ENCODE measurements at regions not wholly inside any gene's neighbourhood (a gene's known extent, or its start where the extent isn't known, plus 50 kb on each side); places are given as distances from the start of the nearest gene placed in this dataset.

DNA sequence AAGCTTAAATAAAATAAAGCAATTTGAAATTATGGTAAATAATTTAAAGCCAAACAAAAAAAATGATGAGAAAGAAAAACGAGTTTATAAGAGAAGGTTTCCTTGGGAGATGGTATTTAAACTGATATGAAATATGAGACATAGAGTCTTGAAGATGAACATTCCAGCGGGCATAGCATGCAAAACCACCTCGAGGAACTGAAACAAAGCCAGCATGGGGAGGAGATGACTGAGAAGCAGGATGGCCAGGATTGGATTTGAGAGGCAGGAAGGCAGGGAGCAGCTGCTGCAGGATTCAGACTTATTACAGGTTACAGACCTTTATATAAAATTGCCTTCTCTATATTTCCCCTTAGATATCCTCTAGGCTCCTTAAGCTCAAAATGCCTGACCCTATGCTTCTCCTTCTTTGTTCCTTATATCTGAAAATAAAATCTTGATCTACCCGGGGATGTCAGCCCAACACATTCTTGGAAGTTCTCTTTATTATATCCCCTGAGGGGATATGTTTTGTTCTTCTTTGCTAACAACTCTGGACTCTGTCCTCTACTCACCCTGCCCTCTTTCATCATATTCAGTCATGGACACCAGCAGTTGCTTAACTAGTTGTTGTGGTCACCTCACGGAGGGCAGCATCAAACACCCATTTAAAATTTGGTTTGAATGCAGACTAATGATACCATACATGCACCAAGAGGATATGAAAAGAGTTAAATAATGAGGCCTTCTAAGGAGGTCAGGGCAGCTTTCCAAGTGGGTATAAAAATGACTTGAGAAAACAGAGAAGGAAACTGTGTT is 719.1 kb upstream of the B3GALT2 start:
- Histone ChIP-seq H3K4me2 (ENCODE audit: low read length) (no peak overlapping the region), H3K9ac (ENCODE audit: low read length) (no peak overlapping the region), H3K4me3 (ENCODE audit: low read depth, low read length, poor library complexity, severe bottlenecking) (no peak overlapping the region), H3K9me2 (ENCODE audit: low read depth, low read length) (no peaks in the 10 kb centered on the region), H3F3A (ENCODE audit: insufficient read depth, low read length) (no peaks in the 10 kb centered on the region), H3K4me1 (ENCODE audit: insufficient read depth, low read length, severe bottlenecking) (no peaks in the 10 kb centered on the region), H2AFZ (ENCODE audit: low read length) (no peak overlapping the region), H4K20me1 (ENCODE audit: insufficient read depth, low read length) (no peaks in the 10 kb centered on the region), H3K27ac (ENCODE audit: low read depth, low read length, poor library complexity, severe bottlenecking) (no peak overlapping the region), H3K27me3 (ENCODE audit: insufficient read depth, low read length) (no peaks in the 10 kb centered on the region), H3K9me3 (ENCODE audit: low read length) (no peaks in the 10 kb centered on the region), H3K79me2 (ENCODE audit: insufficient read depth, low read length) (no peaks in the 10 kb centered on the region), H3K36me3 (ENCODE audit: insufficient read depth, low read length) (no peaks in the 10 kb centered on the region)
- TF ChIP-seq EZH2 (IDR thresholded peaks at IDR 0.05; ENCODE audit: borderline replicate concordance, low read length) (no peak), CTCF (IDR thresholded peaks at IDR 0.05; ENCODE audit: low read length) (no peak)

DNA sequence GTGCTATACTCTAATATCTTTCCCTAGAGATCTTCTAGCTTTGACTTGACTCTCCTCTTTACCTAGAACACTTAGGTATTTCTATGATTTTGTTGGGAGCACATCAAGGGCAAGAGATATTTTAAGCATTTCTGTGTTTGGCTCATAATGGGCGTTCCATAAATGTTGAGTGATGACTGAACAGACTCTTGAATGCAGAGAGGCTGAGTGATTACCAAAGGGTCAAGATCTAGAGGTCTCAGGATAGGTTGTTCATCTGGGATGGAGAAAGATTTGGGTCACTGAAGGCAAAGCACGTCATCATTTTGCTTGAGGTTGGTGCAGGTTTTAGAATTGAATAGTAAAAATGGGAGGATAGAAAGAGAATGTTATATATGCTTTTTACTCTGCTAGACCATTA is 705.4 kb upstream of the B3GALT2 start:
- Histone ChIP-seq H3K9me3 (ENCODE audit: low read length) (no peaks in the 10 kb centered on the region), H3K4me3 (ENCODE audit: low read depth, low read length, poor library complexity, severe bottlenecking) (no peak overlapping the region), H3K4me2 (ENCODE audit: low read length) (no peak overlapping the region), H3K79me2 (ENCODE audit: insufficient read depth, low read length) (no peaks in the 10 kb centered on the region), H3K36me3 (ENCODE audit: insufficient read depth, low read length) (no peaks in the 10 kb centered on the region), H3K4me1 (ENCODE audit: insufficient read depth, low read length, severe bottlenecking) (no peaks in the 10 kb centered on the region), H3K27me3 (ENCODE audit: insufficient read depth, low read length) (no peaks in the 10 kb centered on the region), H3K9me2 (ENCODE audit: low read depth, low read length) (no peaks in the 10 kb centered on the region), H3F3A (ENCODE audit: insufficient read depth, low read length) (no peaks in the 10 kb centered on the region), H2AFZ (ENCODE audit: low read length) (peak overlapping the region; percentile 79; the same call in 1 of the 2 replicates), H3K9ac (ENCODE audit: low read length) (no peak overlapping the region), H3K27ac (ENCODE audit: low read depth, low read length, poor library complexity, severe bottlenecking) (no peak overlapping the region), H4K20me1 (ENCODE audit: insufficient read depth, low read length) (no peaks in the 10 kb centered on the region)
- TF ChIP-seq CTCF (IDR thresholded peaks at IDR 0.05; ENCODE audit: low read length) (no peak), EZH2 (IDR thresholded peaks at IDR 0.05; ENCODE audit: borderline replicate concordance, low read length) (no peak)

GRCh38 chr1:193890935-193891334 is 704.5 kb upstream of the B3GALT2 start:
- no peaks in the 10 kb centered on the region for H3K36me3 ChIP-seq (ENCODE audit: insufficient read depth, low read length)
- H4K20me1 ChIP-seq (ENCODE audit: insufficient read depth, low read length), result no peaks in the 10 kb centered on the region
- no peaks in the 10 kb centered on the region for H3F3A ChIP-seq (ENCODE audit: insufficient read depth, low read length)
- no peaks in the 10 kb centered on the region for H3K27me3 ChIP-seq (ENCODE audit: insufficient read depth, low read length)
- H3K9ac ChIP-seq (ENCODE audit: low read length), result no peak overlapping the region
- TF ChIP-seq EZH2 (IDR thresholded peaks at IDR 0.05; ENCODE audit: borderline replicate concordance, low read length) (no peak), CTCF (IDR thresholded peaks at IDR 0.05; ENCODE audit: low read length) (no peak)
- H3K79me2 ChIP-seq (ENCODE audit: insufficient read depth, low read length), result no peaks in the 10 kb centered on the region
- H3K9me2 ChIP-seq (ENCODE audit: low read depth, low read length), result no peaks in the 10 kb centered on the region
- no peaks in the 10 kb centered on the region for H3K9me3 ChIP-seq (ENCODE audit: low read length)
- H2AFZ ChIP-seq (ENCODE audit: low read length), result no peak overlapping the region
- no peak overlapping the region for H3K4me2 ChIP-seq (ENCODE audit: low read length)
- no peak overlapping the region for H3K4me3 ChIP-seq (ENCODE audit: low read depth, low read length, poor library complexity, severe bottlenecking)
- H3K27ac ChIP-seq (ENCODE audit: low read depth, low read length, poor library complexity, severe bottlenecking), result no peak overlapping the region
- no peaks in the 10 kb centered on the region for H3K4me1 ChIP-seq (ENCODE audit: insufficient read depth, low read length, severe bottlenecking)
